Neural cell (in vitro differentiated cells): ENCODE measurements at regions not wholly inside any gene's neighbourhood (a gene's known extent, or its start where the extent isn't known, plus 50 kb on each side); places are given as distances from the start of the nearest gene placed in this dataset.

ENCODE experiments used
- H2AFZ ChIP-seq: fragments of 200-600, 300-800 bp; sonication (generic), shearing (Covaris generic); 2 replicates; pipeline ENCODE4 v1.6.0; 2014; ENCODE audit warnings: low read depth, mild to moderate bottlenecking, antibody characterized with exemption, low read length, moderate library complexity
- H3F3A ChIP-seq: fragments of 200-600 bp; shearing (Covaris generic); 2 replicates; pipeline ENCODE4 v1.6.1; 2016; ENCODE audit warnings: mild to moderate bottlenecking, moderate library complexity, mixed read lengths, antibody characterized with exemption, low read length; ENCODE audit not compliant: insufficient read depth, poor library complexity, severe bottlenecking
- H3K27ac ChIP-seq: fragments of 200-600, 300-800 bp; sonication (generic), shearing (Covaris generic); 2 replicates; pipeline ENCODE4 v1.5.1; 2014; ENCODE audit warnings: mild to moderate bottlenecking, low read length, moderate library complexity
- H3K27me3 ChIP-seq: fragments of 300-800, 200-600 bp; sonication (generic), shearing (Covaris generic); 2 replicates; pipeline ENCODE4 v1.6.0; 2014; ENCODE audit warnings: mild to moderate bottlenecking, low read depth, low read length, moderate library complexity; ENCODE audit not compliant: insufficient read depth
- H3K36me3 ChIP-seq: fragments of 300-800, 200-600 bp; sonication (generic), shearing (Covaris generic); 2 replicates; pipeline ENCODE4 v1.5.1; 2014; ENCODE audit warnings: mild to moderate bottlenecking, antibody characterized with exemption, low read length, moderate library complexity; ENCODE audit not compliant: insufficient read depth
- H3K4me2 ChIP-seq: fragments of 300-800, 200-600 bp; sonication (generic), shearing (Covaris generic); 2 replicates; pipeline ENCODE4 v1.6.0; 2014; ENCODE audit warnings: mild to moderate bottlenecking, low read length
- H3K4me3 ChIP-seq: fragments of 300-800, 200-600 bp; sonication (generic), shearing (Covaris generic); 2 replicates; pipeline ENCODE4 v1.5.1; 2014; ENCODE audit warnings: mild to moderate bottlenecking, low read length, moderate library complexity
- H3K79me2 ChIP-seq: fragments of 200-600 bp; shearing (Covaris generic); replicated peaks from 2 replicates; pipeline ENCODE4 v1.6.0; 2014; ENCODE audit warnings: mild to moderate bottlenecking, low read length, moderate library complexity; ENCODE audit not compliant: insufficient read depth
- H3K9ac ChIP-seq: fragments of 300-800, 200-600 bp; sonication (generic), shearing (Covaris generic); 2 replicates; pipeline ENCODE4 v1.6.1; 2016; ENCODE audit warnings: mild to moderate bottlenecking, low read length, mixed read lengths
- H3K9me2 ChIP-seq: fragments of 200-600 bp; shearing (Covaris generic); 2 replicates; pipeline ENCODE4 v1.6.1; 2016; ENCODE audit warnings: mild to moderate bottlenecking, low read length, mixed read lengths; ENCODE audit not compliant: insufficient read depth
- H3K9me3 ChIP-seq: fragments of 200-600, 300-800 bp; sonication (generic), shearing (Covaris generic); 2 replicates; pipeline ENCODE4 v1.6.1; 2016; ENCODE audit warnings: mild to moderate bottlenecking, mixed run types, low read length, moderate library complexity, mixed read lengths
- H4K20me1 ChIP-seq: fragments of 200-600 bp; shearing (Covaris generic); 2 replicates; pipeline ENCODE4 v1.6.1; 2016; ENCODE audit warnings: mild to moderate bottlenecking, mixed run types; ENCODE audit not compliant: insufficient read depth
- CTCF ChIP-seq: fragments of 450-650 bp; IDR thresholded peaks from 2 replicates; pipeline ENCODE4 v1.5.1; 2014; ENCODE audit warnings: antibody characterized with exemption, mild to moderate bottlenecking, moderate library complexity; ENCODE audit not compliant: poor library complexity, severe bottlenecking
- EP300 ChIP-seq: fragments of 450-650 bp; conservative IDR thresholded peaks from 2 replicates; pipeline ENCODE4 v1.6.1; 2014; ENCODE audit warnings: antibody characterized with exemption, mild to moderate bottlenecking, moderate library complexity; ENCODE audit not compliant: poor library complexity, severe bottlenecking
- EZH2 ChIP-seq: fragments of 200-600, 300-800 bp; shearing (Covaris generic), sonication (generic); IDR thresholded peaks from 2 replicates; pipeline ENCODE4 v1.6.1; 2014; ENCODE audit warnings: antibody characterized with exemption, low read length, borderline replicate concordance, mild to moderate bottlenecking; ENCODE audit not compliant: insufficient read depth, poor library complexity, severe bottlenecking
- MXI1 ChIP-seq: fragments of 450-650 bp; conservative IDR thresholded peaks from 2 replicates; pipeline ENCODE4 v1.6.1; 2014; ENCODE audit warnings: antibody characterized with exemption, mild to moderate bottlenecking; ENCODE audit not compliant: poor library complexity, severe bottlenecking
- POLR2AphosphoS5 ChIP-seq: IDR thresholded peaks from 2 replicates; pipeline ENCODE4 v1.6.1; 2012
- RAD21 ChIP-seq: fragments of 450-650 bp; conservative IDR thresholded peaks from 2 replicates; pipeline ENCODE4 v1.6.1; 2014; ENCODE audit warnings: antibody characterized with exemption, mild to moderate bottlenecking, moderate library complexity
- SMC3 ChIP-seq: fragments of 450-650 bp; conservative IDR thresholded peaks from 2 replicates; pipeline ENCODE4 v1.6.1; 2014; ENCODE audit warnings: antibody characterized with exemption, mild to moderate bottlenecking, moderate library complexity; ENCODE audit not compliant: poor library complexity
- TAF1 ChIP-seq: IDR thresholded peaks from 2 replicates; pipeline ENCODE4 v1.6.1; 2012; ENCODE audit warnings: low read depth
- TF ChIP-seq, protein P1 (sequence below): IDR thresholded peaks from 2 replicates; pipeline ENCODE4 v1.6.1; 2012; ENCODE audit warnings: borderline replicate concordance

DNA sequence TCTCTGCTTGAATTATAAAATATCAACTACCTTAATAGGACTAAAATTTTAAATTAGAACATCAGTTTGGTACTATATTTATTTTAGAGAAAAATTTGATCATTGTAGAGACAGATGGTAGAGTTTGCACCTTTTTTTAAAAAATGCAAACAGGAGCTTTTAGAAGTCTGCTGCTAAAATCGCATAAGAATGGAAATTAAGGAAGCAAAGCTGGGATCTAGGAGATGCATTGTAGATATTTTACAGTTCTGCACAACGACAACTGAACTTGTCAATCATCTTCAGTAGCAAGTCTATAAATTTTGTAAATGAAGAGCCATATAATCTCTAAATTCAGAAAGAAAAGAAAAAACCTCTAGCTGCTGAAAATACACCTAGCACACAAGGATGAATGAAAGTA lies 185.6 kb upstream of the KCNK2 start:
- Histone ChIP-seq H3F3A (no peaks in the 10 kb centered on the region), H3K9me3 (no peaks in the 10 kb centered on the region), H3K9ac (no peak overlapping the region), H3K79me2 (no peaks in the 10 kb centered on the region), H3K27ac (no peak overlapping the region), H4K20me1 (no peaks in the 10 kb centered on the region), H3K9me2 (no peaks in the 10 kb centered on the region), H3K4me3 (no peak overlapping the region), H2AFZ (no peak overlapping the region), H3K36me3 (no peaks in the 10 kb centered on the region), H3K27me3 (no peaks in the 10 kb centered on the region), H3K4me2 (no peak overlapping the region)
- TF ChIP-seq EZH2 (no peak), MXI1 (no peak), RAD21 (no peak), TAF1 (no peak), SMC3 (no peak), CTCF (no peak), EP300 (no peak), POLR2AphosphoS5 (no peak)
- TF ChIP-seq, protein P1, sequence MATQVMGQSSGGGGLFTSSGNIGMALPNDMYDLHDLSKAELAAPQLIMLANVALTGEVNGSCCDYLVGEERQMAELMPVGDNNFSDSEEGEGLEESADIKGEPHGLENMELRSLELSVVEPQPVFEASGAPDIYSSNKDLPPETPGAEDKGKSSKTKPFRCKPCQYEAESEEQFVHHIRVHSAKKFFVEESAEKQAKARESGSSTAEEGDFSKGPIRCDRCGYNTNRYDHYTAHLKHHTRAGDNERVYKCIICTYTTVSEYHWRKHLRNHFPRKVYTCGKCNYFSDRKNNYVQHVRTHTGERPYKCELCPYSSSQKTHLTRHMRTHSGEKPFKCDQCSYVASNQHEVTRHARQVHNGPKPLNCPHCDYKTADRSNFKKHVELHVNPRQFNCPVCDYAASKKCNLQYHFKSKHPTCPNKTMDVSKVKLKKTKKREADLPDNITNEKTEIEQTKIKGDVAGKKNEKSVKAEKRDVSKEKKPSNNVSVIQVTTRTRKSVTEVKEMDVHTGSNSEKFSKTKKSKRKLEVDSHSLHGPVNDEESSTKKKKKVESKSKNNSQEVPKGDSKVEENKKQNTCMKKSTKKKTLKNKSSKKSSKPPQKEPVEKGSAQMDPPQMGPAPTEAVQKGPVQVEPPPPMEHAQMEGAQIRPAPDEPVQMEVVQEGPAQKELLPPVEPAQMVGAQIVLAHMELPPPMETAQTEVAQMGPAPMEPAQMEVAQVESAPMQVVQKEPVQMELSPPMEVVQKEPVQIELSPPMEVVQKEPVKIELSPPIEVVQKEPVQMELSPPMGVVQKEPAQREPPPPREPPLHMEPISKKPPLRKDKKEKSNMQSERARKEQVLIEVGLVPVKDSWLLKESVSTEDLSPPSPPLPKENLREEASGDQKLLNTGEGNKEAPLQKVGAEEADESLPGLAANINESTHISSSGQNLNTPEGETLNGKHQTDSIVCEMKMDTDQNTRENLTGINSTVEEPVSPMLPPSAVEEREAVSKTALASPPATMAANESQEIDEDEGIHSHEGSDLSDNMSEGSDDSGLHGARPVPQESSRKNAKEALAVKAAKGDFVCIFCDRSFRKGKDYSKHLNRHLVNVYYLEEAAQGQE: no peak

DNA sequence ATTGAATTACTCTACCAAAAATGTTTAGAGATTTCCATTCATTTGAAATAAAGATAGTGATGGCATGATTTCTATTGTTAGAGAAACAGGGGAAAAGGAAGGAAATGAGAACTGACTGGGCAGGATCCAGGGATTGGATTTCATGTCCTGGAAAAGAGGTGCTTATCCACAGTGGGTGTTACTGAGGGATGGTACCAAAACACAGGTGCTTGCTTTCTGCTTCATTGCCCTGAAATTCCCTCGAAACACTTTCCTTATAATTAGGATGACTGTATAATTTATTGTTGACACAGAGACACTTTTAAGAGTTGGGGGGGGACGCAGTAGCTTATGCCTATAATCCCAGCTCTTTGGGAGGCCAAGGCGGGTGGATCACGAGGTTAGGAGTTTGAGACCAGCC lies 185.0 kb upstream of the KCNK2 start:
- Histone ChIP-seq H3K27ac (no peak overlapping the region), H3K9me2 (no peaks in the 10 kb centered on the region), H2AFZ (no peak overlapping the region), H3K36me3 (no peaks in the 10 kb centered on the region), H3F3A (no peaks in the 10 kb centered on the region), H4K20me1 (no peaks in the 10 kb centered on the region), H3K9ac (no peak overlapping the region), H3K79me2 (no peaks in the 10 kb centered on the region), H3K27me3 (no peaks in the 10 kb centered on the region), H3K4me2 (no peak overlapping the region), H3K4me3 (no peak overlapping the region), H3K9me3 (no peaks in the 10 kb centered on the region)
- TF ChIP-seq RAD21 (no peak), MXI1 (no peak), TAF1 (no peak), EZH2 (no peak), EP300 (no peak), POLR2AphosphoS5 (no peak), SMC3 (no peak), CTCF (no peak)
- TF ChIP-seq, protein P1: no peak
